Lung (tissue), 11 donors: ENCODE measurements at regions not wholly inside any gene's neighbourhood (a gene's known extent, or its start where the extent isn't known, plus 50 kb on each side); places are given as distances from the start of the nearest gene placed in this dataset.
"Not testable (repeated sequence)": the region's sequence is repeated elsewhere in the genome, so short reads cannot be mapped to it uniquely, and the experiment has no call there.

Experiments used
- ATAC-seq: fragments of 200-7000 bp; cut with Tn5 transposase; one replicate; pipeline ENCODE4 v1.9.1; 2020; ENCODE audit warnings: moderate number of reproducible peaks; ENCODE audit not compliant: insufficient read depth, low FRiP score
- DNase-seq, 3 donors: peaks; one replicate each; pipeline ENCODE4 v3.0.0-alpha.2; 2013 to 2017
- H3K27ac ChIP-seq, 2 donors: one replicate each; pipeline ENCODE4 v1.5.1; 2013; ENCODE audit warnings: mild to moderate bottlenecking in 2 of 2, moderate library complexity in 2 of 2, control low read depth in 1 of 2, inconsistent platforms in 1 of 2, low read depth in 1 of 2, low read length in 1 of 2
- H3K27me3 ChIP-seq, 3 donors: one replicate each; pipeline ENCODE4 v1.5.1; 2013; ENCODE audit warnings: low read length in 2 of 3; ENCODE audit not compliant: control insufficient read depth in 3 of 3, insufficient read depth in 3 of 3
- H3K36me3 ChIP-seq, 4 donors: one replicate each; pipeline ENCODE4 v1.5.1; 2013; ENCODE audit warnings: low read length in 4 of 4, mild to moderate bottlenecking in 1 of 4, moderate library complexity in 1 of 4; ENCODE audit not compliant: control insufficient read depth in 4 of 4, insufficient read depth in 4 of 4
- H3K4me1 ChIP-seq, 5 donors: one replicate each; pipeline ENCODE4 v1.5.1; 2013; ENCODE audit warnings: low read length in 5 of 5, mild to moderate bottlenecking in 2 of 5, moderate library complexity in 1 of 5; ENCODE audit not compliant: control insufficient read depth in 5 of 5, insufficient read depth in 5 of 5
- H3K4me3 ChIP-seq: one replicate; pipeline ENCODE4 v1.5.1; 2013; ENCODE audit warnings: mild to moderate bottlenecking, control low read depth, moderate library complexity
- H3K9ac ChIP-seq, 2 donors: one replicate each; pipeline ENCODE4 v1.5.1; 2013; ENCODE audit warnings: low read length in 2 of 2, control low read depth in 1 of 2; ENCODE audit not compliant: insufficient read depth in 1 of 2
- H3K9me3 ChIP-seq, 4 donors: one replicate each; pipeline ENCODE4 v1.5.1; 2013; ENCODE audit warnings: low read length in 3 of 4, mild to moderate bottlenecking in 1 of 4, moderate library complexity in 1 of 4; ENCODE audit not compliant: control insufficient read depth in 4 of 4, insufficient read depth in 3 of 4
- CTCF ChIP-seq: IDR thresholded peaks from 2 replicates; pipeline ENCODE4 v1.5.1; 2012; ENCODE audit warnings: mild to moderate bottlenecking; ENCODE audit errors: control extremely low read depth, extremely low read depth
- WGBS, 2 donors: extraction: QIAGEN DNeasy Blood & Tissue Kit; methylation state at CpG; one replicate each; pipeline ENCODE4 v1.1.7; 2013; 5-methylcytosine and 5-hydroxymethylcytosine counted together
- donor health status: control.
- donor health status: control.
- donor health status: Bipolar disorder and iron deficiency.
- donor health status: healthy.
- donor health status: DM: yes; HTN: yes; CAD: no.

- DNase-seq (peak in 2 of 3 donors; percentile 36 to 48), ATAC-seq (no peak)
- H3K9ac ChIP-seq, result no peak overlapping the region
- no peak overlapping the region for H3K27ac ChIP-seq
- TF ChIP-seq CTCF, result no peak
- H3K36me3 ChIP-seq, result no peaks in the 10 kb centered on the region
- H3K4me1 ChIP-seq, result no peaks in the 10 kb centered on the region
- no peaks in the 10 kb centered on the region for H3K27me3 ChIP-seq
- no peaks in the 10 kb centered on the region for H3K9me3 ChIP-seq
- no peak overlapping the region for H3K4me3 ChIP-seq
These were observed 457.0 kb downstream of the PLOD2 start for GRCh38 chr3:145704020-145704419.

GRCh38 chr3:145709779-145710178 lies 451.2 kb downstream of the PLOD2 start:
- H3K27ac ChIP-seq, H3K9ac ChIP-seq, DNase-seq, H3K4me1 ChIP-seq, ATAC-seq, H3K9me3 ChIP-seq, H3K4me3 ChIP-seq, H3K36me3 ChIP-seq, H3K27me3 ChIP-seq: not testable (repeated sequence)
- WGBS, 2 donors, result 50 to 90% methylated on average over 1 of the region's 1 CpG

- WGBS, 2 donors, result 79 to 81% methylated on average over 1 of the region's 1 CpG
- ATAC-seq, result no peak
- H3K4me3 ChIP-seq, result no peak overlapping the region
These were observed 444.5 kb downstream of the PLOD2 start for GRCh38 chr3:145716519-145716918.

GRCh38 chr3:145719114-145719513 lies 441.9 kb downstream of the PLOD2 start:
- Histone ChIP-seq H3K4me1 (no peaks in the 10 kb centered on the region), H3K27ac (no peak overlapping the region), H3K27me3 (no peaks in the 10 kb centered on the region), H3K9ac (no peak overlapping the region), H3K4me3 (no peak overlapping the region), H3K36me3 (no peaks in the 10 kb centered on the region), H3K9me3 (no peaks in the 10 kb centered on the region)
- 82 to 88% methylated on average over 1 of the region's 1 CpG for WGBS, 2 donors
- TF ChIP-seq CTCF, result no peak
- DNase-seq, result no peak
- ATAC-seq, result no peak

More at GRCh38 chr3:145716519-145716918, 444.5 kb downstream of the PLOD2 start:
- no peak for TF ChIP-seq CTCF
- Histone ChIP-seq H3K27me3 (no peaks in the 10 kb centered on the region), H3K36me3 (no peaks in the 10 kb centered on the region), H3K9me3 (no peaks in the 10 kb centered on the region), H3K9ac (no peak overlapping the region), H3K27ac (no peak overlapping the region), H3K4me1 (no peaks in the 10 kb centered on the region)
- no peak for DNase-seq
